ENCODE measurements at regions not wholly inside any gene's neighbourhood (a gene's known extent, or its start where the extent isn't known, plus 50 kb on each side); places are given as distances from the start of the nearest gene placed in this dataset.

DNA sequence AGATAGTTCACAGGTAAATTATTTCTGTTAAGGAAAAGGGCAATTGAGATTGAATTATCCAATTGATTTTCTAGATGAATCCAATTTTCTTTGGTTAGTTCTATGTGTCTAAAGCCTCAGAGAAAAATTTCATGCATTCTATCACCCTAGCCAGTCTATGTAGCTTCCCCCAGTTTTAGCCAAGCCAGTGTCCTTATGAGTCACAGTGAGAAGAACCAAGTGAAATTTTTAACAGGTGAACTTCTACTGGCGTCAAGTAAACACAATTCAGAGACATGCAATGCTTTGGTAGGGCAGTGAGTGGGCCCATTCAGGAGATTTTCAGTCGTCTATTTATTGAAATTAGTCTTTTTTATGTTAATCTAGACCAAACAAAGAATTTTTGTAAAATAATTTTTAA, 1077.4 kb upstream of the ARRDC3 start:
- Histone ChIP-seq H3F3A (ENCODE audit: insufficient read depth, low read length, poor library complexity, severe bottlenecking) (no peaks in the 10 kb centered on the region), H3K4me2 (ENCODE audit: low read length) (no peak overlapping the region), H3K9me3 (ENCODE audit: low read length) (no peaks in the 10 kb centered on the region), H4K20me1 (ENCODE audit: insufficient read depth) (no peaks in the 10 kb centered on the region), H2AFZ (ENCODE audit: low read depth, low read length) (no peak overlapping the region), H3K4me3 (ENCODE audit: low read length) (no peak overlapping the region), H3K9ac (ENCODE audit: low read length) (no peak overlapping the region), H3K36me3 (ENCODE audit: insufficient read depth, low read length) (no peaks in the 10 kb centered on the region), H3K27ac (ENCODE audit: low read length) (no peak overlapping the region), H3K79me2 (replicated peaks; ENCODE audit: insufficient read depth, low read length) (no peaks in the 10 kb centered on the region), H3K9me2 (ENCODE audit: insufficient read depth, low read length) (no peaks in the 10 kb centered on the region), H3K27me3 (ENCODE audit: insufficient read depth, low read depth, low read length) (no peaks in the 10 kb centered on the region)
- TF ChIP-seq TAF1 (IDR thresholded peaks at IDR 0.05; ENCODE audit: low read depth) (no peak), SMC3 (conservative IDR thresholded peaks at IDR 0.05; ENCODE audit: poor library complexity) (no peak), POLR2AphosphoS5 (IDR thresholded peaks at IDR 0.05) (no peak), MXI1 (conservative IDR thresholded peaks at IDR 0.05; ENCODE audit: poor library complexity, severe bottlenecking) (no peak)
- TF ChIP-seq, protein P1, sequence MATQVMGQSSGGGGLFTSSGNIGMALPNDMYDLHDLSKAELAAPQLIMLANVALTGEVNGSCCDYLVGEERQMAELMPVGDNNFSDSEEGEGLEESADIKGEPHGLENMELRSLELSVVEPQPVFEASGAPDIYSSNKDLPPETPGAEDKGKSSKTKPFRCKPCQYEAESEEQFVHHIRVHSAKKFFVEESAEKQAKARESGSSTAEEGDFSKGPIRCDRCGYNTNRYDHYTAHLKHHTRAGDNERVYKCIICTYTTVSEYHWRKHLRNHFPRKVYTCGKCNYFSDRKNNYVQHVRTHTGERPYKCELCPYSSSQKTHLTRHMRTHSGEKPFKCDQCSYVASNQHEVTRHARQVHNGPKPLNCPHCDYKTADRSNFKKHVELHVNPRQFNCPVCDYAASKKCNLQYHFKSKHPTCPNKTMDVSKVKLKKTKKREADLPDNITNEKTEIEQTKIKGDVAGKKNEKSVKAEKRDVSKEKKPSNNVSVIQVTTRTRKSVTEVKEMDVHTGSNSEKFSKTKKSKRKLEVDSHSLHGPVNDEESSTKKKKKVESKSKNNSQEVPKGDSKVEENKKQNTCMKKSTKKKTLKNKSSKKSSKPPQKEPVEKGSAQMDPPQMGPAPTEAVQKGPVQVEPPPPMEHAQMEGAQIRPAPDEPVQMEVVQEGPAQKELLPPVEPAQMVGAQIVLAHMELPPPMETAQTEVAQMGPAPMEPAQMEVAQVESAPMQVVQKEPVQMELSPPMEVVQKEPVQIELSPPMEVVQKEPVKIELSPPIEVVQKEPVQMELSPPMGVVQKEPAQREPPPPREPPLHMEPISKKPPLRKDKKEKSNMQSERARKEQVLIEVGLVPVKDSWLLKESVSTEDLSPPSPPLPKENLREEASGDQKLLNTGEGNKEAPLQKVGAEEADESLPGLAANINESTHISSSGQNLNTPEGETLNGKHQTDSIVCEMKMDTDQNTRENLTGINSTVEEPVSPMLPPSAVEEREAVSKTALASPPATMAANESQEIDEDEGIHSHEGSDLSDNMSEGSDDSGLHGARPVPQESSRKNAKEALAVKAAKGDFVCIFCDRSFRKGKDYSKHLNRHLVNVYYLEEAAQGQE (IDR thresholded peaks at IDR 0.05; ENCODE audit: borderline replicate concordance) = no peak

DNA sequence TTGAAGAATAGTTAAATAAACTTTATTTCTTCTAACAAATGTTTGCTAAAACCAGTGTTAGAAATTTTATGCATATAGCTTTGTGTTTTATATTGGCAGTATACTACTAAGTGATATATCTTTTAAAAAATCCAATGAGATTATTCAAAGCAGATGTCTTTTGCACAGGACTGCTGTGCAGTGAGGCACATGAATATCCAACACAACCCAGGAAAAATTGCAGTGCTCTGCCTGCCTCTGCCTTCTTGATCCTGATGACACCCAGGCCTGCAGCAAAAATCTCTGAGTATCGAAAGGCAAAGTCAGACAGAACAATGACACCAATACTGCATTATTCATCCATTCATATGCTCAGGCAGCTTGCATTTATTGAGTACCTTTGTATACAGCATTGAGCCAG, 1076.5 kb upstream of the ARRDC3 start:
- no peaks in the 10 kb centered on the region for H3F3A ChIP-seq (ENCODE audit: insufficient read depth, low read length, poor library complexity, severe bottlenecking)
- no peaks in the 10 kb centered on the region for H3K9me3 ChIP-seq (ENCODE audit: low read length)
- no peak overlapping the region for H3K4me2 ChIP-seq (ENCODE audit: low read length)
- H3K79me2 ChIP-seq (replicated peaks; ENCODE audit: insufficient read depth, low read length) = no peaks in the 10 kb centered on the region
- TF ChIP-seq TAF1 (IDR thresholded peaks at IDR 0.05; ENCODE audit: low read depth) (no peak), SMC3 (conservative IDR thresholded peaks at IDR 0.05; ENCODE audit: poor library complexity) (no peak), POLR2AphosphoS5 (IDR thresholded peaks at IDR 0.05) (no peak), EP300 (conservative IDR thresholded peaks at IDR 0.05; ENCODE audit: poor library complexity, severe bottlenecking) (no peak), EZH2 (IDR thresholded peaks at IDR 0.05; ENCODE audit: borderline replicate concordance, insufficient read depth, low read length, poor library complexity, severe bottlenecking) (no peak)
- TF ChIP-seq, protein P2, sequence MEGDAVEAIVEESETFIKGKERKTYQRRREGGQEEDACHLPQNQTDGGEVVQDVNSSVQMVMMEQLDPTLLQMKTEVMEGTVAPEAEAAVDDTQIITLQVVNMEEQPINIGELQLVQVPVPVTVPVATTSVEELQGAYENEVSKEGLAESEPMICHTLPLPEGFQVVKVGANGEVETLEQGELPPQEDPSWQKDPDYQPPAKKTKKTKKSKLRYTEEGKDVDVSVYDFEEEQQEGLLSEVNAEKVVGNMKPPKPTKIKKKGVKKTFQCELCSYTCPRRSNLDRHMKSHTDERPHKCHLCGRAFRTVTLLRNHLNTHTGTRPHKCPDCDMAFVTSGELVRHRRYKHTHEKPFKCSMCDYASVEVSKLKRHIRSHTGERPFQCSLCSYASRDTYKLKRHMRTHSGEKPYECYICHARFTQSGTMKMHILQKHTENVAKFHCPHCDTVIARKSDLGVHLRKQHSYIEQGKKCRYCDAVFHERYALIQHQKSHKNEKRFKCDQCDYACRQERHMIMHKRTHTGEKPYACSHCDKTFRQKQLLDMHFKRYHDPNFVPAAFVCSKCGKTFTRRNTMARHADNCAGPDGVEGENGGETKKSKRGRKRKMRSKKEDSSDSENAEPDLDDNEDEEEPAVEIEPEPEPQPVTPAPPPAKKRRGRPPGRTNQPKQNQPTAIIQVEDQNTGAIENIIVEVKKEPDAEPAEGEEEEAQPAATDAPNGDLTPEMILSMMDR (IDR thresholded peaks at IDR 0.05; ENCODE audit: poor library complexity, severe bottlenecking) = no peak
- TF ChIP-seq, protein P1 (IDR thresholded peaks at IDR 0.05; ENCODE audit: borderline replicate concordance) = no peak
- H3K9ac ChIP-seq (ENCODE audit: low read length) = no peak overlapping the region
- H3K27ac ChIP-seq (ENCODE audit: low read length) = no peak overlapping the region
- H3K27me3 ChIP-seq (ENCODE audit: insufficient read depth, low read depth, low read length) = no peaks in the 10 kb centered on the region
- H3K4me3 ChIP-seq (ENCODE audit: low read length) = no peak overlapping the region
- no peaks in the 10 kb centered on the region for H3K36me3 ChIP-seq (ENCODE audit: insufficient read depth, low read length)
- H3K9me2 ChIP-seq (ENCODE audit: insufficient read depth, low read length) = no peaks in the 10 kb centered on the region
- H4K20me1 ChIP-seq (ENCODE audit: insufficient read depth) = no peaks in the 10 kb centered on the region
- no peak overlapping the region for H2AFZ ChIP-seq (ENCODE audit: low read depth, low read length)
